LNCAP (cell line): ENCODE measurements at regions not wholly inside any gene's neighbourhood (a gene's known extent, or its start where the extent isn't known, plus 50 kb on each side); places are given as distances from the start of the nearest gene placed in this dataset.

Experiments used
- TF ChIP-seq, protein P1 (sequence below): fragments of 450-650 bp; IDR thresholded peaks from 2 replicates; pipeline ENCODE4 v1.5.1; 2017; ENCODE audit warnings: mild to moderate bottlenecking

DNA sequence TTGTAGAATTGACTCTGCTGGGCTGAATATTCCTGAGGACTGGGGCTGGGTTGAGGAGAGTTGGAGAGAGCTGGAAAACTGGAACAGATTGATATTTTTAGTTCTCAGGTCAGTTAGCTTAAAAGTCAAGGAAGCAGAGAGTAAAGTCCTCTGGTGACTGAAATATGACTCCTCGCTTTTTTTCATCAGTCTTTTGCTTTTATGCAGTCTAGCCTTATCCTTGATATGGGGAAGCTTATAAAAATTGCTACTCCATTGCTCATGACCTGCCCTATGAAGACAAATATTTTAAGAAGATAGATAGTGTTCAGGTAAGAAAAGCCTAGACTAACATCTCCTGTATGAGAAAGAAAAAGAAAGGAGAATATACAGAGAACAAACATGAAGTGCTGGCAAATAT, 152.7 kb downstream of the C4orf33 start:
- TF ChIP-seq, protein P1, sequence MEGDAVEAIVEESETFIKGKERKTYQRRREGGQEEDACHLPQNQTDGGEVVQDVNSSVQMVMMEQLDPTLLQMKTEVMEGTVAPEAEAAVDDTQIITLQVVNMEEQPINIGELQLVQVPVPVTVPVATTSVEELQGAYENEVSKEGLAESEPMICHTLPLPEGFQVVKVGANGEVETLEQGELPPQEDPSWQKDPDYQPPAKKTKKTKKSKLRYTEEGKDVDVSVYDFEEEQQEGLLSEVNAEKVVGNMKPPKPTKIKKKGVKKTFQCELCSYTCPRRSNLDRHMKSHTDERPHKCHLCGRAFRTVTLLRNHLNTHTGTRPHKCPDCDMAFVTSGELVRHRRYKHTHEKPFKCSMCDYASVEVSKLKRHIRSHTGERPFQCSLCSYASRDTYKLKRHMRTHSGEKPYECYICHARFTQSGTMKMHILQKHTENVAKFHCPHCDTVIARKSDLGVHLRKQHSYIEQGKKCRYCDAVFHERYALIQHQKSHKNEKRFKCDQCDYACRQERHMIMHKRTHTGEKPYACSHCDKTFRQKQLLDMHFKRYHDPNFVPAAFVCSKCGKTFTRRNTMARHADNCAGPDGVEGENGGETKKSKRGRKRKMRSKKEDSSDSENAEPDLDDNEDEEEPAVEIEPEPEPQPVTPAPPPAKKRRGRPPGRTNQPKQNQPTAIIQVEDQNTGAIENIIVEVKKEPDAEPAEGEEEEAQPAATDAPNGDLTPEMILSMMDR: no peak

GRCh38 chr4:129254126-129254525, 158.2 kb downstream of the C4orf33 start:
- TF ChIP-seq, protein P1: no peak

GRCh38 chr4:129254526-129254925, 158.6 kb downstream of the C4orf33 start:
- TF ChIP-seq, protein P1: no peak

GRCh38 chr4:129261584-129261983, 165.6 kb downstream of the C4orf33 start:
- TF ChIP-seq, protein P1: no peak

- TF ChIP-seq, protein P1: no peak
These were observed 168.2 kb downstream of the C4orf33 start for GRCh38 chr4:129264008-129264657.

- TF ChIP-seq, protein P1: no peak
These were observed 182.9 kb downstream of the C4orf33 start for GRCh38 chr4:129278868-129279267.

DNA sequence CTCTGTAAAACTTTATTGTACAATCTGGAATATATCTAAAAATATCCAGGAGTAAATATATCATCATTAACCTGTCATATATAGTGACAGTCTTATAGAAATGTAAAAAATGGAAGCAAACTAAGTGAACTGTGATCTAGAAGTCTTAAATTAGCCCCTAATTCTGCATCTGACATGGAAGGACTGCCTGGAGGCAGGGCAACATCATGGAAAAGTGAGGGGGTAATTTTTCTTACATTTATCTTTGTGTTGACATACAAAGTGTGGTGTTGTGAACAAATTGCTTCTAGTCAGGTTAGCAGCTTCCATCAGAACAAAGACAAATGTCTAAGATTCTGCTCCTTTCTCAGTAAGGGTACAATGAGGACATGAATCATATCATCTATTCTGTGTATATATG, 186.3 kb downstream of the C4orf33 start:
- TF ChIP-seq, protein P1: no peak

DNA sequence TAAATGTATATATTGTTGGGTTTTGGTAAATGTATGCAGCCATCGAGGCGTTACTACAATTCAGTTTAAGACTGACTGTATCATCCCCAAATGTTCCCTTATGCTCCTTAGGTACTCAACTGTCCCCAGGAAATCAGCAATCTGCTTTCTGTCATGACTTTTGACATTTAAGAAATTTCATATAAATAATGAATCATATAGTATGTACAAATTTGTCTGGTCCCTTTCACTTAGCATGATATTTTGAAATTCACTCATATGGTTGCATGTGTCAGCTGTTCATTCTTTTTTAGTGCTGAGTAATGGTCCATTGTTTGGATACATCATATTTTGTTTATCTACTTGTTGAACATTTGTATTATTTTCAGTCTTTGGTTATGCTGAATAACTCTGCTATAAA, 218.8 kb downstream of the C4orf33 start:
- TF ChIP-seq, protein P1: no peak
